Activated CD8-positive, alpha-beta memory T cell treated with anti-CD3 and anti-CD28 coated beads, Interleukin-2, amount 50 U/mL, for 24 hours (primary cell): ENCODE measurements at regions not wholly inside any gene's neighbourhood (a gene's known extent, or its start where the extent isn't known, plus 50 kb on each side); places are given as distances from the start of the nearest gene placed in this dataset.
"Not testable (repeated sequence)": the region's sequence is repeated elsewhere in the genome, so short reads cannot be mapped to it uniquely, and the experiment has no call there.

Experiments
- DNase-seq: peaks from one replicate; pipeline ENCODE4 v3.0.0-alpha.2; 2020; ENCODE audit errors: extremely low read depth

DNA sequence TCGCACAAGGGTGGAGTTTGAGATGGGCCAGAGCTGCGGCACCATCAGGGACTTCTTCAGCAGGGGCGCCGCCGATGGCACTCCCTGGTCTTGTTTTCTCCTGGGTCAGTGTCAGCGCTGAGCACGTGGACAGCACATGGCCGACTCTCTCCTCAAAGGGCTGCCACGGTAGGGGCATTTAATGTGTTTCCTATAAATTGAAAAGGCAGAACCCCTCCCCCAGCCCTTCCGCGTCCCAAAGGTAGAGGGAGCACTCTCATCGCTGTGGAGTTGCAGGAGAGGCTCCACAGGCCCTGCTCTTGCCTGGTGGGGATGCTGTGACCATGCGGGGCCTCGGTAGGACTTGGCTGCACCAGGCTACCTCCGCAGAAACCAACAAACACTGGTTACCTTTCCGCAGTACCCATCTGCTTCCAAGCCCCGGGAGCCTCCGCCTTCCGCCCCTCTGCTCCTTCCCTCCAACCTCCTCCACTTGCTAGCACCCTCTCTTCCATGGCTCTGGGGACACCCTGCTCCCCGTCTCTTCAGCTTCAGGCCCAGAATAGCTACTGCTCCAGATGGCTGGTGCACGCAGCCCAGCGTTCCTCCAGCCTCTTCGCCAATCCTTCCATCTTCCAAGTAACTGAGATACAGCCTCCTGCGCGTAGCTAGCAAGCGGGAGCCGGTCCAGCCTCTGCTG is 166.3 kb upstream of the ADCY1 start:
- DNase-seq: no peak

DNA sequence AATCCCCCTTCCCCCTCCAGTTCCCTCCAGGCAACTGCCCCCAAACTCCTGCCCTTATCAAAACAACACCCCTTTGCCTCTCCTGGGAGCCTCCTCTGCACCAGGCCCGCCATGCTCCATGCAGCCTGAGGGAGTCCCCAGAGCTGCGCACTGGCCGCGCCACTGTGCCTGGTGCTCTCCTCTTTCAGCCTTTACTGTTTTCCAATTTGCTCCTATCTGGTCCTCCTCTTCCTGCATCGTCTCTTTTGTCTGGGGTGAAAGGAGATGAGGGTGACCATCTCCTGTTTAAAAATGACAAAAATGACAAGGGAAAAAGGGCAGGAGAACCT is 165.8 kb upstream of the ADCY1 start:
- DNase-seq: no peak

DNA sequence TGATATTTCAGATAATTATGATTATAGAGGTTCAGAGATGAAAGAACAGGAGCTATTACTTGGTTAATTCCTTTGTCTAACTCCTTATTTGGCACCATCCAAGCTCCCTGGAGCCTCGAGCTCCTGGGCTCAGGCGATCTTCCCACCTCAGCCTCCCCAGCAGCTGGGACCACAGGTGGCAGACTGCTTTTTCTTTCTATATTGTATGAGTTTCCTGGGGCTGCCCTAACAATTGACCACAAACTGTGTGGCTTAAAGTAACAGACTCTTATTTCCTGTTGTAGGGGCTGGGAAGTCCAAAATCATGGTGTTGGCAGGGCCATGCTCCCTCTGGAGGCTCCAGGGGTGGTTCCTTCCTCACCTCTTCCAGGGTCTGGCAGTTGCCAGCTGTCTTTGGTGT is 163.3 kb upstream of the ADCY1 start:
- DNase-seq: no peak

DNA sequence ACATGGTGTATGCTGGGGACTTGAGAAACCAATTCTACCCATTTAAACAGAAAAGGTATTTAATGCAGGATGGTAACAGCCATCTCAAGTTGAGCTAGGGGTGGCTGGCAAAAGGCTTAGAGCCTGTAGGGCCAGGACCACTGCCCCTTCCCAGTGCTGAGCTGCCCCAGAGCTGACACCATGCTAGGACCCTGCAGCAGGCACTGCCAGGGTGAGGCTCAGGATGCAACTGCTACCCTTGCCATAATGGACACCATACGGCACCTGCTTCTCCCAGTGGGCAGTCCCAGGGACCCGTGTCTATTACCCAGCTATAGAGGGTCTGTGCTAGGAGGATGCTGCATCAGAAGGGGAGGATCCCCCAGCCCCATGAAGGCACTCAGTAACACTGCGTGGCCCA is 160.7 kb upstream of the ADCY1 start:
- DNase-seq: no peak

DNA sequence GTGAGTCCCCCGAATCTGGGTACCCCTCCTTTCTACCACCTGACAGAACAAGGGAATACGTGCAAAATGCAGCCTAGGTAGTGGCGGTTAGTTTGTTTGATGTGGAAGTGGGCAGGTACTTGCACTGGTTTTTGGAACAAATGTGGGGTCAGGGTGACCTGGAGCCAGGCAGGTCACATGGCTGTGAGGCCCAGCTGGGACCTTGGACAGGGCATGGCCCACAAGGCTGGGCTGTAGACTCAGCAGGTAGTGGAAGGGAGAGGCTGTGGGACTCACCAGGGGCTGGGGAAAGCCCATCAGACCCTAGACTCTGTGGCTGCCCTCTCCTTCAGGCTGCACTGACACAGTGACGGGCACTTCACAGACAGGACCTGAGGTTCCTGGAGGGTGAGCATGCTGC is 159.9 kb upstream of the ADCY1 start:
- DNase-seq: no peak

DNA sequence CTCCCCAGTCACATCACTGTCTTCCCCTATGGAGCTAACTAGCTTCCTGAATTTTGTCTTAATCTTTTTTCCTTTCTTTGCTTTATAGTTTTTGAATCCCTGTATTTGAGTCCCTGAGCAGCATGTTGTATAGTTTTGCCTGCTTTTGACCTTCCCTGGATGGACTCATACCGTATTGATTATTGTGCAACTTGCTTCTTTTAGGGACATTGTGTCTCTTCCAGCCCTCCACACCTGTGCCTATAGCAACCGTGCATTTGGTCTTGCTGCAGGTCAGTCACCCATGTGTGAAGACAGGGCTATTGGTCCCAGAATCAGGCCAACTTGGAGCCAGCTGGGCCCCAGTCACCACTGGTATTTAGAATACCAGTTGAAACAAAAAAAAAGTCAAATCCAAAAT is 158.9 kb upstream of the ADCY1 start:
- DNase-seq: no peak

DNA sequence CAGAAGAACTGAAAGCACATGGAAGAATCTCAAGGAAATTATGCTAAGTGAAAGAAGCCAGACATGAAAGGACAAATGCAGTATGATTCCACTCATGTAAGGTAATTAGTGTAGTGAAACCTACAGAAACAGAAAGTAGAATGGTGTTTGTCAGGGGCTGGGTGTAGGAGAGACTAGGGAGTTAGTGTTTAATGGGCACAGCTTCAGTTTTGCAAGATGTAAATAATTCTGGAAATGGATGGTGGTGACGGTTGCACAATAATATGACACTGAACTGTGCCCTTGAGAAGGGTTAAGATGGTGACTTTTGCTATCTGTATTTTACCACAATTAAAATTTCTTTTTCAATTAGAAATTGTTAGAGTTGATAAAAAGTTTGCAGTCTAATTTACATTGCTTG is 157.3 kb upstream of the ADCY1 start:
- no peak for DNase-seq

DNA sequence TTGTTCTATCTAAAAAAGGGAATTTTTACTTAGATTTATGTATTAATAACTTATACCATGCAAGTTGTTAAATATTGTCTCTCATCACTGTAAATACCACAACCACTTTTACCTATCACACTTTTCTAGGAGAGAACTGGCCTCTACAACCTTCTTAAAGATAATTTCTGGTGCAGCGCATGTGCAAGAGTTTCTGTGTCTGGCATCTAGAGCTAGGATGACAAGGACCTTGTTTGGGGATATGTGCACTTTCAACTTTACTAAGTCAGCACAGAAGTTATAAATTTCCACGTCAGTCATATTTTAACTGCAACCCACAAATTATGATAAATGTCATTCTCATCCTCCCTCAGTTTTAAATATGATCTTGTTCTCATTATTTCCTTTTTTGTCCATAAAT is 156.9 kb upstream of the ADCY1 start:
- DNase-seq: no peak

DNA sequence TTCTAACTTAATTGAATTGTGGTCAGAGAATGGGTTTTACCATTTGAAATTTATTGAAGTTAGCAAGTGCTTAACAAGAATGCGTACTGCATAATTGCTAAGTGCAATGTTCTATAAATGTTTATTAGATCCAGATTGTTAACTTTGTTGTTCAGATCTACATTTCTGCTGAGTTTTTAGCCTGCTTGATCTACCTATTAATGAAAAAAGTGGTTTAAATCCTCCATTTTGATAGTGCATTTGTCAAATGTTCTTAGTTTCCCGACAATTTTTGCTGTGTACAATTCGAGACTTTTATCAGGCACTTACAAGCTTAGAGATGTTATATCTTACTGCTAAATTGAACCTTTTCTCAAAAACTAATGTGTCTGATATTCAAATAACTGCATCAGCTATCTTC is 156.4 kb upstream of the ADCY1 start:
- DNase-seq: no peak

DNA sequence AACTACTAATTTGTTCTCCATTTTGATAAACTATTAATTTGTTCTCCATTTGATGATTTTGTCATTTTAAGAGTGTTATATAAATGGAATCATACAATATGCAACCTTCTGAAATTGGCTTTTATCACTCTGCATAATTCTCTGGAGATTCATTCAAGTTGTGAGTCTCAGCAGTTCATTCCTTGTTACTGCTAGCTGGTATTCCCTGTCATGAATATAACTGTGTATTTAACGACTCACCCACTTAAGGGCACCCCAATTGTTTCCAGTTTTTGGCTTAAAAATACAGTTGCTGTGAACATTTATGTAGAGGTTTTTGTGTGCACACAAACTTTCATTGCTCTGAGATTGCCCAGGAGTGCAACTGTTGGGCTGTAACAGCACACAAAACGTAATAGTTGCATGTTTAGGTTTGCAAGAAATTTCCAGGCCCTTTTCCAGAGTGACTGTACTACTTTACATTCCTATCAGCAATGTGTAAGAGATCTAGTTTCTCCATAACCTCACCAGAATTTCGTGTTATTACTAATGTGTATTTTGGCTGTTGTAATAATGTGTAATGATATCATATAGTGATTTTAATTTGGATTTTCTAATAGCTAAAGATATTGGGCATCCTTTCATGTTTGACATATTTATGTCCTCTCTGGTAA is 153.2 kb upstream of the ADCY1 start:
- DNase-seq: no peak

DNA sequence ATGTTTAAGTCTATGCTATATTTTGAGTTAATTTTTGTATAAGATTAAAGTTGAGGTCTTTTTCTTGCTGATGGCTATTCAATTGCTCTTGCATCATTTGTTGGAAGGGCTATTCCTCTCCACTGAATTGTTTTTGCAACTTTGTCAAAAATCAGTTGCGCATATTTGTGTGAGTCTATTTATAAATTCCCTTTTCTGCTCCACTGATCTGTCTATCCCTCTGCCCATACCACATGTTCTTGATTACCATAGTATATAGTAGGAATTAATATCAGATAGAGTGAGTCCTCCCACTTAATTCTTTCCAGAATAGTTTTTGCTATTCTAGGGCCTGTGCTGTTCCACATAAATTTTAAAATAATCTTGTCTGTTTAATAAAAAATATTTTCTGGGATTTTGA is 152.4 kb upstream of the ADCY1 start:
- no peak for DNase-seq

DNA sequence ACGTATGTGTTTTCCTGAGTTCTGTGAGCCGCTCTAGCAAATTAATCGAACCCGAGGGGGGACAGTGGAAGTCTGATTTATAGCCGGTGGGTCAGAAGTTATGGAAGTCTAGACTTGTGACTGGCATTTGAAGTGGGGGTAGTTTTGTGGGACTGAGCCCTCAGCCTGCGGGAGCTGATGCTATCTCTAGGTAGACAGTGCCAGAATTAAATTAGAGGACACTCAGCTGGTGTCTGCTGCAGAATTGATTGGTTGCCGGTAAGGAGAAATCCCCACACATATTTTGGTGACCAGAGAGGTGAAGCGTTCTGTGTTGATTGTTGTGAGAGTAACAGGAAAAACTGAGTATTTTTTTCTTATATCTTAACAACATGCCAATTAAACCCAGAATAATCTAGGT is 143.8 kb upstream of the ADCY1 start:
- DNase-seq: no peak

DNA sequence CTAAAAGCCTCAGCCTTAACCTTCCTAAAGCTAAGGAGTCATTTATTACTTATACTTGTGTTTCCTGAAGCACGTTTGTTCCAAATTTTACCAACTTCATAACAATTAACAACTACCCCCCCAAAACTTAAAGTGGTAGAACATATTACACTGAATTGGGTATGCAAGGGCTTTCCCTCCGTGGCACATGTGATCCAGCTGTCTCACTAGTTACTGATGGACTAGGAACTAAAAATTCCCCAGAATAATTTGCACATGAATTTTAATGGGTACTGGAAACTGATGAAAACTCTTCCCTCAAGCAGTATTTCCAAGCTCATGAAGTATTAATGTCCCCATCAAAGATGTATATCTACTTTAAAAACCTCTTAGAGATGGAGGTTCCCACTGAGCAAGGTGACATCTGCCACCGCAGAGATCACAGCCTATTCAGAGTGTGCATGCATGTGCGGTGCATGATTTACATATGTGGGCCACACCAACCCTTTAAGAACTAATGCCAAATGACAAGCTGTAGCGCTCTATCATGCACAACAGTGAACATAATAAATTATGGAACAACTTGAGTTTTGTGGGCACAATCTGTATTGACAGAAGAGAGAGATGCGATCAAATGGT is 139.9 kb upstream of the ADCY1 start:
- no peak for DNase-seq

DNA sequence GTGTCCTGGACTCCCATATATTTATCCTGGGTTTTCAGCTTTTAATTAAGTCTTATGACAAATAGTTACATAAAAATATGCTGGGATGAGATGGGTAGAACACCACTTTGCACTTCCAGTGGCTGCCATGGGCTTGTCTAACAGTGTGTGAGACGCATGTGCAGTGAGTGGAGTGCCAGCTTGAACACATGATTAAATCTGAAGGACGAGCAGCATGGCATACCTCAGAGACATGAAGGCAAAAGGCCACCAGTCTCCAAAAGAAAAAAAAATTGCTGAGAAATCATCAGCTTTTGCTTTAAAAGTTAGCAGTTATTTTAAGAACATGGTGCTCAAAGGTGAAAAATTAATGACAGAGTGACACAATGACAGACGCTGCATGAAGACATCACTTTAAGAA is 139.0 kb upstream of the ADCY1 start:
- DNase-seq: no peak

DNA sequence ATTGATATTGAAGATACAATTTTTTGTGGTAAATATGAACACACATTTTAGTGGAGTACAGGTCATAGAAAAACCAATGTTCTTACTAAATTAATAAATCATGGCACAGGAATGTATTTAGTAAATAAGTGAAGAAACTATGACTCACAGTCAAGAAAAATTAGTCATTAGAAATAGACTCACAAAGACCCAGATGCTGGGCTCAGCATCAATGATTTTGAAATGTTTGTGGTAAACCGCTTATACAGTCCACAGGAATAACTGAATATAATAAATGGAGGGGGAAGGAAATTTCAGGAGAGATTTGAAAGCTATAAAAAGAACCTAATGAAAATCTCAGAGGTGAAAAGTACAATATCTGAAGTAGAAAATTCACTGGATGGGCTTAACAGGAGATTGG is 138.3 kb upstream of the ADCY1 start:
- DNase-seq: no peak

DNA sequence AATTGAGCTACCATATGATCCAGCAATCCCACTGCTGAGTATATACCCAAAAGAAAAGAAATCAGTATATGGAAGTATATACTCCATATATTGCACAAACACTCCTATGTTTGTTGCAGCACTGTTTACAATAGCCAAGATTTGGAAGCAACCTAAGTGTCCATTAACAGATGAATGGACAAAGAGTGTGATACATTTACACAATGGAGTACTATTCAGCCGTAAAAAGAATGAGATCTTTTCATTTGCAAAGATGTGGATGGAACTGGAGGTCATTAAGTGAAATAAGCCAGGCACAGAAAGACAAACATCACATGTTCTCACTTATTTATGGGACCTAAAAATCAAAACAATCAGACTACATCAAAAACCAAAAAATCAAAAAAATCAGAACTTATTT is 133.4 kb upstream of the ADCY1 start:
- DNase-seq: not testable (repeated sequence)

DNA sequence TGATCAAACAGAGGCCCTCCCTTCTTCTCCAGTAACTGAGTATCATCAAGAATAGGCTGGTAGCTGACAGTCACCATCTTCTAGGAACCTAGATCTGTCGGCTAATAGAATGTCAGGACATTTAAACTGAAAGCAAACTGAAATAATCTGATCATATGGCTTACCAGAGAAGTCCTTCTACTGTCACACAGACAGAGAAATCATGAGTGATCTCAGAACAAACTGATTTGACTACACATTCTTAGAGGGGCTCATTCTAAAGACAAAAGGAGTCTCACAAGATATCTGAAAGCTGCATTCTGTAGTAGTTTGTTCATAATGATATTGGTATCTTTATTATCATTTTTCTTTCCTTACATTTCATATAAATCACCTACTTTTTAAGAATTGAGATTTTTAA is 130.9 kb upstream of the ADCY1 start:
- no peak for DNase-seq

DNA sequence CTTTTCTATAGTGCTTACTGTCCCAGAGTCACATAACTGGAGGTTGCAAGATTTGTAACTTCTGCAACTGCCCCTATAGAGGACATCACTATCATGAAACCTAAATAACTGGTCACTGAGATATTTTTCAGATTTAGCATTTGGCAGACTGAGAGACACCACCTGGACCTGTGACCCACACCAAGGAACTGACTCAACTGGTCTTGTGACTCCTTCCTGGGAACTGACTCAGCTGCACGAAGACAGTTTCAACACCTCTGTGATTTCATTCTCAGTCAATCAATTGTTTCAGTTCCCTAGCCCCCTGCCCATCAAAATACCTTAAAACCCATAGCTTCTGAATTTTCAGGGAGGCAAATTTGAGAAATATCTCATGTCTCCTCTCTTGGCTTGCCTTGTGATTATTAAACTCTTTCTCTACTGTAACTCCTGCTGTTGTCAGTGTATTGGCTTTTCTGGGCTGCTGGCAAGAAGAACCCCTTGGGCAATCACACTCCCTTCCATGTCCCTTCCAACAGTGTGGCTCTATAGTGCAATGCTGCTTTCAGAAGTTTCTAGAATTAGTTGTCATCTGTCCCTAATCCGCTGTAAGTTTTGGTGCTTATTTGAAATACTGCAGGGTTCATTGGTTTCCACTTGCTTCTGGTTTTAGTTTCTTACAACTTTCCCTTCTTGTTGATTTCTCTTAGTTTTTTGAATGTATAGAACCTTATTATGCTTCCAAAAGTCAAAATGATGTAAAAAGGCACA is 127.8 kb upstream of the ADCY1 start:
- DNase-seq: no peak

DNA sequence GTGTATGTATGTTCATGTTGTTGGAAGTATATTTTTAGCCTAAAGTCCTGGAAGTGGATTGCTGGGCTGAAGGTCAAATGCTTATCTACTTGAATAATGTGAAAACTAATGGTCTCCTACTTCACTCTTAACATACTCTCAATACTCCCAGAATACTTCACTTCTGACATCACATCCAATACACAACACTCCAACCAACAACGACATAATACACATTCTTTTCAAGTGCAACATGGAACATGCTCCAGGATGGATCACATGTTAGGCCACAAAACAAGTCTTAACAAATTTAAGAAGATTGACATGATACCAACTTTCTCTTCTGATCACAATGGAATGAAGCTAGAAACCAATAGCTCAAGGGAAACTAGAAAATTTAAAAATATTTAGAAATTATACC is 126.9 kb upstream of the ADCY1 start:
- no peak for DNase-seq

DNA sequence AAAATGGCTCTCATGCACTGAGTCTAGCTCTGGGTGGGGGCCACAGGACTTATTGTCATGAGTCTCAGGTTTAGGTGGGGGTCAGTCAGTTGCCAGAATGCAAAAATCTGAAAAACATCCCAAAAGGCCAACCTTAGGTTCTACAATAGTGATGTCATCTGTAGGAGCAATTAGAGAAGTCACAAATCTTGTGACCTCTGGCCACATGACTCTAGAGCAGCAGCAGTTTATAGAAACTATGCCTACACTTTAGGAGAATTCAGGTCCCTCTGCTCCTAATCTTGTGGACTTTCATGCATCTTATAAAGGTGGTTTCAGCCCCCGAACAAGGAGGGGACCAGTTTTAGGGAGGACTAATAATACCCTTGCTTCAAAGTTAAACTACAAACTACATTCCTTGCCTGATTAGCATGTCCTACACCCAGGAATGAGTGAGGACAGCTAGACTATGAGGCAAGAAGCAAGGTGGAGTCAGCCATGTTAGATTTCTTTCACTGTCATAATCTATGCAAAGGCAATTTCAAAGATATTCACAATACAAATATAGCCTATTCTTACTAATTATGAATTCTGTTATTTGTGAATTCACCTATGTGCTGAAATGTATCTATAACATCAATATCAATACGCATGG is 123.5 kb upstream of the ADCY1 start:
- no peak for DNase-seq

DNA sequence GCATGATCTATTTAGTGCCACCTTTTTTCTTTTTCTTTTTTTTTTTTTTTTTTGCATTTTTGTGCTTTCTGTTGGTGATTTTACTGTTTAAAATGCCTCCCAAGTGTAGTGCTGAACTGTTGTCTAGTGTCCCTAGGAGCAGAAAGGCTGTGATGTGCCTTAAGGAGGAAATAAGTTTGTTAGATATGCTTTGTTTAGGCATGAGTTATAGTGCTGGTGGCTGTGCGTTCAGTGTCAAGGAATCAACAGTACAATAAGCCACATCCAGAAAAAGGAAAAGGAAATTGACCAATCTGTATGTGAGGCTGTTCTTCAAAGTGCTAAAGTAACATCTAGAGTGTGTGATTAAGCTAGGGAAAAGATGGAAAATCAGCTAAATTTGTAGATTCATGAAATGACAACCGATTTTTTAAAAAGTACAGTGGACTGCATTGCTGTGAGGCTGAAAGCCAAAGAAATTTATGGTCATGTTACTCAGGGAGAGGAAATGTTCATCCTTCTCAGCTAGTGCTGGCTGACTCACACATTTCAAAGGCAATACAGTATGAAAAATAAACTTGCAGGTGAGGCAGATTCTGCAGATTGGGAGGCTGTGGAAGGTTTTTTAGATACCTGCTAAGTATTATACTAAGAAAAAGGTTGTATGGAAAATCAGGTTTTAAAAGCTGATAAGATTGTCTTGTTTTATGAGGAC is 122.7 kb upstream of the ADCY1 start:
- no peak for DNase-seq

DNA sequence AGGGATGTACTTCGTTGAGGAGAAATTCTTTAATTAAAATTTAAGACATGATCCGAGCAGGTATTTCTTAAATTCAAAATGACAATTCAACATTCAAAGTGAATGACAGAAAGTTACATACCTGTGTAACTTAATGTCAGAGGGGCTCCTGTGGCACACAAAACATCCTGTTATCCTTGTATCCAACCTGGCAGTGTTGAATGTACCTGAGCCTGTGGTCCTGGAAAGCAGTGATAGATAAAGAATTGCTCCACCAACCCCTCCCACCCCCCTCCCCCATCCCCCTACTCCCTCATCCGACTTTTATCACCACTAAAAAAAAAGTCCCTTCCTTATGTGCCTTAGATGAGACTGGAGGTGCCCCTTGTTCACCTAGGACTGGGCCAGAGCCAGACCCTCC is 119.4 kb upstream of the ADCY1 start:
- DNase-seq: no peak
